HCEC 1CT (cell line): ENCODE measurements at regions not wholly inside any gene's neighbourhood (a gene's known extent, or its start where the extent isn't known, plus 50 kb on each side); places are given as distances from the start of the nearest gene placed in this dataset.
"Not testable (repeated sequence)": the region's sequence is repeated elsewhere in the genome, so short reads cannot be mapped to it uniquely, and the experiment has no call there.

Source experiments
- DNase-seq: peaks from one replicate; pipeline ENCODE4 v3.0.0-alpha.2; 2017

DNA sequence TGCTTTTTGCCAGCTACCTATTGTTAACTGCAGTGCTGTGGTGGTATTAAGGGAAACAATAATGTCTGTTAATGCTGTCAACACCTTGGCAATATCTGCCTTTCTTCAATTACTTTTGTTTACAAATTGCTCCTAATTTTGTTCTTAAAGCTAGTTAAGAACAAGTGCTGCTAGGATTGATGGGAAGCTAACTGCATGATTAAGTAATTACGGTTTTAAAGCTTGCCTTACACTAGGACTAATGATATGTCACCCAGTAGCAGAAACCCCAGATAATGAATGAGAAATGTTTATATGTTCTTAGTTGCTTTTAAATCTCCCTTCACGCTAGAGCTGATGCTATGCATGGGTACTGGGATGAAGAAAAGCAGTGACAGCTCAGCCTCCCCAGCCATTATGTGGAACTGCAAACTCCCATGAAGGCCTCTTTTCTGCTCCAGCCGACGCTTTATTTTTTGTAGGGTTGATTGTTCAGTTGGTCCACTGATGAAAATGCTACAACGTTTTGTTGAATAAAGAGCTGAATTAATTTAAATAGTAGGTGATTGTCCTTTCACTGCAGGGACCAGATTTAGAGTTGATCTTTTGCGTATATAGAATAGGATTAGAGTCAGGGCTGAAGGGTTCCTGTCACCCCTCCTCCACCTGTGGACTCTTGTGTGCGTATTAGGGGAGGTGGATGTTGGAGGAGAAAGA, 610.5 kb downstream of the TFAP2B start:
- DNase-seq = no peak

DNA sequence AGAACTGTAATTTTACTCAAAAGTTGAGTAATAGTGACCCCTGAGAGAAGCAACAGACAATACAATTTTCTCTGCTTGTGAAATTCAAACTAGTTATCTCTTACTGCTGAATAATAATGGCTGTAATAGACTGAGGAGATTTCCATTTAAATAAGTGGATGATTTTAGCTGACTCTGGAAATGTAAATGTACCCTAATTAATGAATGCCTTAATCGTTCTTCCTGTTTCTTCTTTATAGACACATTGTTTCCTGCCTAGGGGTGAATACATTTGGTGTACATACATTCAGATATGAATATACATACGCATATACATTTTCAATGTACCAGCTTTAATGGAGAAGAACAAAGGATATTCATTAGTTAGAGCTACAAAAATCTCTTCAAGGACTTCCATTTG, 611.9 kb downstream of the TFAP2B start:
- no peak for DNase-seq

DNA sequence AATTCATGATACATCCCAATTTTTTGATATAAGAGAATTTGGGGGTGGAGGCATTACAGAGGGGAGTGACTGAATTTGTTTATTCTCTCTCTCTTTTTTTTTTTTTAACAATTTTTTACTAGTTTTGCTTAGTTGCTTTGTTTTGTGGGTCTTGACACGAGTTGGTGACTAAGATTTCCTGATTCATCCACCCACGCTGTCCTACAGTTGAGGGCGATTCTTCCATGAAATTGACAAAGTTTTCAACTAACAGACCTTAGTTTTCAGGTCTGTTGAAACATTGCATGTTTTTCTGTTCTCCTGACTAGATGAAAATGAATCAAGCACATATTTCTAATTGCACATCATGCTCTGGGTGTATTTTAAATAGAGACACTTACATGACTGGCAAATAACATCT, 613.8 kb downstream of the TFAP2B start:
- DNase-seq = no peak

DNA sequence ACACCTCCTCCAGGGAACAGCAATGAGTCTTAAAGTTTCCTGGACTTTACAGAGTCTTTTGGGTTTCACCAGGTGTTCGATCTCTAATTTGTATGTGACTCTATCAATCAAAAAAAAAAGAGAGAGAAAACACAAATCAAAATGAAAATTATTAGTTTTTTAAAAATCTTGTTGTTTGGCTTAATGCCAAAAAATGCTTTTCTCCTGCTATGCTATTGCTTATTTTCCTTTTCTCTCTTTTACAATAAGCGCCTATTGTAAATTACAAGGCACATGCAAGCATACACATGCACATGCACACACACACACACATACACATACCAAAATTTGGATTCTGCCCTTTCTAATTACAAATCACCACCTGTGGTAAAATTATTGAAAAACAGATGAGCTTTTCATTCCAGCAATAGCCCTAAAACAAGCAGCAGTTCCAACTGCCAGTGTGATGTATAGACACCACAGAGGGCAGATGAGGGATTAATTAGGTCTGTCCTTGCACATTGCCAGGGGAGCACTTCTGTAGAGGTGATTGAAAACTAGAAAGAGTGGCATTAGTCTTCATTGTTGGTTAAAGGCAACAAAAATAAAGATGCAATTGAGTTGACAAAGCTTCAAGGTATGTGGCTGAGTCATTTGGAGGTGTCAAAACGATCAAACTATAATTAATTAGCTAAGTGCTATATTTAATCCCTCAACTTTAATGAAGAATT, 631.7 kb downstream of the TFAP2B start:
- DNase-seq = no peak

DNA sequence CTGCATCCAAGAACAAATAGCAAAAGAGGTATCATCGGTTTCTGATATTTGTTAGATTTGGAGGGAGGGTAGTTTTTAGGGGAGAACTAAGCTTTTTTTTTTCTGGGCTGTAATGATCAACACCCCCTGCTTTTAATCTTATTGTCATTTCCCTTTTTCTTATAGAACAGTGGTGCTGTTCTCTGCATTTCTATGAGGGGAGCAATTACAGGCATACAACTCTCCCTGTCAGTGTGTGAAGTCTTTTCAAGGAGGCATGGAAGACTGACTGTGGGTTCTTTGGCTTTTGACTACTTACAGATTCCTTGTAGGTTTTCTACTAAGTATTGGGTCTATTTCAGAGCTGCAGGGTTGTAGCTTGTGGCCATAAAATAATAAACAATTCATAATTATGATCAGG, 632.3 kb downstream of the TFAP2B start:
- no peak for DNase-seq

DNA sequence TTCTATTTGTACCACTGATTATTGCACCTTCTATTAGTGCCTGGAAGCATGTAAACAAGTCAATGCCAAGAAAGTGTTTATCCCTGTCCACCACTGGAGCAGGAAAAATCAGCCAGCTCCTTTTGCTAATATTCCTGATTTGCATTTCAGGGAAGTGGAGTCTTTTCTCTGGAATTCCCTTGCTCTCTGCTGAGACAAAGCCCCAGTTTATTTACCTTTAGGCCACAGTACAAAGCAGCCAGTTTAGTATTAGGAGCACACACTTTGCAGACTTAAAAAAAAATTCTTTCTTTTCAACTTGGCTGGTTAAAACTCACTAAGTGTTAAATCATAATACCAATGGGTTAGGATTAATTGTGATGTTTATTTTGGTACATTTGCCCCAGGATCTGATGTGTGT, 631.1 kb downstream of the PKHD1 start:
- DNase-seq = no peak

DNA sequence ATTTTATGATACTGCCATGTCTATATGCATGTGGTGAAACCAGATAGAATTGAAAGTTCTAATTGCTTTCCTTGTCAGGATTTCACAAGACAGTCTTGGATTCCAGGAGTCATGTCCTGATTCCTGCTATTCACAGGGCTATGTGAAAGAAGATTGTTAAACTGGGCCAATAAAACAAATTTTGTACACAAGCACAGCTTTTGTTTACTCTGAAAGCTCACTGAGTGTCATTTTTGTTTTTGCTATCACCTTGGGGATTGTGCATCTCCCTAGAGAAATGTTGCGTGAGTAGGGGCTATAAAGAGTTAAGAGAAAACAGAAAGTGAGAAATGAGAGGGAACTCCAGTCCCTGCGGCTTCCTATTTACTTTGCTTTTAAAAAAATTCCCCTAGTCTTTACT, 627.5 kb downstream of the PKHD1 start:
- DNase-seq = no peak

DNA sequence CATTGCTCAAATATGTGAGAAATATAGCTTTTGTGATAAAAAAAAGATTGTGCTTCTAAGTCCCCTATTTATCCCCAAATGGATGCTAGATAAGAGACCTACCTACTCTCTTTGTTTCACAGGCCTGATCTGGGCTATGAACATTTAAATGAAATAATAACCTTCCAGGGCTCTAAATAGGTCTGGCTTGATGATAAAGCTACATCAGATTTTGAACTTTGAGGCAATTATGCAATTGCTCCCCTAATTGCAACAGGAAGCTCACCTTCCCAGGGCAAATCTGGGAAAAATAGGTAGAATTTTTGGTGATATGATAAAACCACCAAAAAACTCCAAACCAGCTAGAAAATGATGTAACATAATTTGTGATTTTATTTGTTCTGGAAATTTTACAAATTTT, 624.5 kb downstream of the PKHD1 start:
- DNase-seq = no peak

DNA sequence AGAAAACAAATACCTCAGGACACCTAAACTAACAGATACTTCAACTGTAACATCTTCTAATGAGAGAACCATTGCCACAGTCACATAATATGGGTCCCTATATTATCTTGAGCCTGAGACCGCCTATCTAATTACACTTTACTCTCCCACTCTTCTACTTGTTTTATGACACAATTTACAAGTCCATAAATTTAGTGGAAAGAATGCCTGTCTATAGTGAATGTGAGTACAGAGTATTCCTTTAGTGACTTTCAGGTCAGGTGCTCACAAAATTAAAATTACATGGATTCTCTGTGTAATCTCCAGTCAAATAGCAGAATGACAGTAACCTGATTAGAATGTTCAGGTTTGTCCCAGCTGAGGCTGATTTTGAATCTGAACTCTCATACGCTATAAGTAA, 624.1 kb downstream of the PKHD1 start:
- no peak for DNase-seq

DNA sequence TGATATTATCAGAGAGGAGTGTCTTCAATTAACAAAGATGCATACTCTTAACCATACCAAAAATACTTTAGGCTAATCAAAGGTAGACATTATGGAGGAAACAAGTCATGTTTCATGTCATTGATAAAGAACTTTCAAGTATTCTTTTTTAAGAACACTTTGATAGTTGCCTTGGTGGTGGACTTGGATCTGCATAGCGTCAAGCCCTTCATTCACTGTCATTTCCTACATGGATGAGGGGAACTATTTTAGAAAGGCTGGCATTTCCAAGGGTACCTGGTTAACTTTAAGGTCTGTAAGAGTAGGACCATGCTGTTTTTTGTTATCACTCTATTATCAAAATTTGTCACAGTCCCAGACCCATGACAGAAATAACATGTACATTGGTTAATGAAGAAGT, 622.5 kb downstream of the PKHD1 start:
- DNase-seq = no peak

DNA sequence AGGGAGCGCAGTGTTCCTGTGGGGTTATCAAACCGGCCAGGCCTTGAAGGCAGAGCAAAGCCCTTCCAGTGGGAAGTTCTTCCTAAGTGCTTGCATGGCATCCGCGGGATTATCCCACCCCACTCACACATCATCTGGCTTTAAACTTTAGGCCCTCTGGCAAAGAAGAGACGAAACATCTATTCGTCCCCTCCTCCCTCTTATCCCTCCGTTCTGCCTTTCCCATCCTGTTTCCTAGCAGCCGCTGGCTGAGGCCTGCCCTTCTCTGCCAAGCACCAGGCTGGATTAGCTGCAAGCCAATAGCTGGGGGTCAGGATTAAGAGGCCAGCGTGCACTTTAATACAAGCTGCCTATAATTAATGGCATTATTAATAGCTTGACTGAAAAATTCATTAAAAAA, 621.0 kb downstream of the PKHD1 start:
- no peak for DNase-seq

DNA sequence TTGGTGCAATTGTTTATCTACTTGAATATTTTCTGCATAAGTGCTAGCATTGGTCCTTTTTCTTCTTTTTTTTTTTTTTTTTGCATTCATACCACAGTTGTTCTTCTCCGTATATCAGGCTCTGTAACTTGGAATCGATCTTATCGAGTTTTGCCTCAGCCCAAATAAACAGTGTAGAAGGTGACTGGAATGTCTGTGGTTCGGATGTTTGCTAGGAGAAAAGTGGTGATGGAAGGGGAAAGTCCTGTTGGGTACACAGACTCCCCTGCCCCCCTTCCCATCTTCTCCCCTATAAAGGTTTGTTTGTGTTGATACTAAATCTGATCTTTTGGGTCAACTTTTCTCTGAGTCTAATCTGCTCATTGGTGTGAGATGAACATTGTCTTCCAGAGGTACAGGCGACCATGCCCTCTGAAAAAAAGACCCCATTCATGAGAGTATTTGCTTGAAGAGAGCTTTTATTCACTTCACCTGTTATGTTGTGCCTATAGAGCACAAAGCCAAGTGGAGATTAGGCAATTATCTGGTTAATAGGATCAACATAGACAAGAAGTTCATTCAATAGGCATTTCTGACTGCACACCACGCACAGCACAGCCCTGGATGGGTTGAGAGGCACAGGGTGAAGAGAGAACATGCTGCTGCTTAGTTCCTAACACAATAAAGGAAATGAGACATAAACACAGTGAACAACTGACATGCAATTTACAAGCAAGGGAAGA, 620.0 kb downstream of the PKHD1 start:
- no peak for DNase-seq

DNA sequence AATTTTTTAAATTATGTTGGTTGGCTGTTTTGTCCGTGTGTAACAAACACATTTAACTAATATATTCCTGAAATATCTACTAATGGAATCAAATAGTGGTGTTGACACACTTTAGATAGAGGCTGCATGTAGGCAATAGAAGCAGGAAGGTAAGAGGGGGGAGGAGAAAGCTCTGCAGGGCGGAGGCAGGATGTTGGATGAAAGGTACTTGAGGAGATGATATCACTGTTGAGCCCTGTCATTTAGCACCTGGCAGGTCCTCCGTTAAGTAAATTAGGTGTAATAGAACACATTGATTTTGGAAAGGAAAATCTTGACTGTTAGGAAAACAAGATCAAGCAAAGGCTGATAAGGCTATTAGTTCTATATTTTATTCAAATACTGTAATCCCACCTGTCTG, 618.7 kb downstream of the PKHD1 start:
- no peak for DNase-seq

DNA sequence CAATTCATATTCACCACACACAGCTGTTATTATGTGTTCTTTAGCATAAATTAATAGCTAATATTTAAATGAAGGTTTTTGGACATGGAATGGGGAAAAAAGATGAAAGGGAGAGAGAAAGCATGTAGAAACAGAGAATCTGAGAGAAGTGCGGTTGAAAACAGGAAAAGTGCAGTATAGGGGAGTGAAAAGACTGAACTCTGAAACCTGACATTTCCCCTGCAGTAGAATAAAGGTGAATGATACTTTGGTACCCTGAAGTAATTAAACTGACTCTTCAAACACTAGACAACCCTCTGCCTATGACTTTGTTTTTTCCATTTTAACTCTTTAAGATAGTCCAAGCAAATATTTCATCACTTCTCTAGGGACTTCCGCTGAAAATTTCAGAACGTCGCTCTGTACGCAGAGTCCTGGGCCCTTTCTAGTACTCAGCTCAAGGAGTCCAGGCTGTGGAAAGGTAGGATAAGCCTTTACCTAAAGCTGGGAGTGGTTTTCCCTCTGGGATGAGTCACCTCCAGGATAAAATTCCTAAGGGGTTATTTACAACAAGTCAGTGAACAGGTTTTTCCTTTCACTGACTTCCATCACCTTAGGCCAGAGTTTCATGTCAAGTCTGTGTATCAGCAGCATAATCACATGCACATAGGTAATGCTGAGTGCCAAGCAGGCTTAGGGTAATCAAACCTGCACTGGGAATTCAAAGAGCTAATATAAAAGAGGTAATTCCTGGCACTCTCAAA, 614.5 kb downstream of the PKHD1 start:
- DNase-seq = no peak

DNA sequence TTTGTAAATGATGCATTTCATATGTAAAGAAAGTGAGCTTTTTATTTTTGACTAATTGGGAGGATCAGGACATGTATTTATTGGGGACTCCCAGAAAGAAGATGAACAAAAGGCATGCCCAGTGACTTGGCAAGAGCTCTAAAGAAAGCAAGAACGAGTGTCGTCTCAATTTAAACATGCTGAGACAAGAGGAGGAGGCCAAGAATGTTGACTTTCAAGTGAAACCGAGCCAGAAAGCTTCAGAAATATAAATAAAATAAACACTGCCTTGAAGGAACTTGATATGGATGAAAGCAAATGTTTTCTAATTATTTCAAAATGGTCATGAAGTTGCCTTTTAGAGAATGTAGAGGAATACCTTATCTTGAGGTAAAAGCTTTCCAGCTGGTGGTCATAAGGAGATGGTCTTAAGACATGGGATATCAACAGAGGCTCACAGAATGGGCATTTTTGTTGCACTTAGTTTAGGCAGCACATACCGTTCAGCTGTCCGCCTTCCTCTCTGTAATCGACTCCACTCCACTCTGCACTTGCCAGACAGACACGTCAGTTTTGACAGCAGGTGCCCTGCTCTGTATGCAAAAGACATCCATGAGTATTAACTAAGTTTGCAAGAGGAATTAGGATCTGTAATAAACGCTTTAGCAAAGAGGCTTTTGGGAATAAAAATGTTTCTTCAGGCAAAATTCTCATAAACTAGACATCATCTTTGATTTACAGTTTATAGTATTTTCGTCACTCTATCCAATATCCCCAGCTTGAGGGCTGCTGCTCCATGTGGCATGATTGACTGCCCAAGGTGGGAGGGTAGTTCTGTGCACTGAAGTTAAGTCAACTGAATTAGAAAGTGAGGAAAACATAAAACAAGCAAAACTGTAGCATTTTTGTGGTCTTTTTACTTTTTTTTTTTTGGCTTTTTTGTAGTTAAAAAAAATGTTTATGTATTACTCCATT, 613.1 kb downstream of the PKHD1 start:
- no peak for DNase-seq

DNA sequence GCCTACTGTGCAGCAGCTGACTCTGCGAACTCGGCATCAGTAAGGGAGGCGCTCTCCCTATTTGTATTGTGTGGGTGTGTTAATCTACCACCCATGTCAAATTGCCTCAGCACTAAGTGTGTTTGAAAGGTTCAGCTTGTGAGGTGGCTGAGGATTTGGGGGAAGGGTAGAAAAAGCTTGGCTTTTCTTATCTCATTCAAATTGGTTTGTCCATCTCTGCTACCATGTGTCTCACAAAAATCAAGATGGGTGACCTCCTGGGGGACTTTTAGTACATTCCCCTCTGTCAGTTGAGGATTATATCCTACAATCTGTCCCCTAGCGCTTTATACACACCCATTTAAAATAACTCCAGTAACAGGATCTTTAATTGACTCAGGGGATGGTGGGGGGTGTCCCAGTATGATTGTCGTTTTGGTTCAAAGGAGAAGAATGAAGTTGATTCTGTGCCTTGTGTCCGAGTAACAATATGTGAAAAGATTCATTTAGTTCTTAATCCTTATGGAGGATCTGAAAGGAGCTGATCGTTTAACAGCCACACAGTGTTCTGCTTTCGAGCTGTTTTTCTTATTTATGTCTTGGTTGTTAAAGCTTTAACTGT, 609.6 kb downstream of the PKHD1 start:
- DNase-seq = no peak

DNA sequence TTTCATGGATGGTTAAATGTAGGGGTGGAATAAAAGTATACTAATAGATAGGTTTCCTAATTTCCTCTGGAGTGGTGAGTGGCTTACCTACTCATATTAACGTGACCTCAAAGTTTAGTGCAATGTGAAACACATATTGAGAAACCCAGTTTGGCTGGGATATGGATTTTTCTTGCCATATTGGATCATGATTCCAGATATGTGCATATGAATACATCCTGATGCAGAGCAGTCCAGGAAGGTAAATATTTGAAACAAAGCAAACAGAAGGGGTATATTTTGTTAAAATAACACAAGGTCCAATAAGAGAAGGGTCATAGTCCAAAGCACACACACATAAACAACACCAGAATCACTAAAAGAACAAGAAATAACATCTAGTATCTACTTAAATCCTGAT, 608.1 kb downstream of the PKHD1 start:
- no peak for DNase-seq

DNA sequence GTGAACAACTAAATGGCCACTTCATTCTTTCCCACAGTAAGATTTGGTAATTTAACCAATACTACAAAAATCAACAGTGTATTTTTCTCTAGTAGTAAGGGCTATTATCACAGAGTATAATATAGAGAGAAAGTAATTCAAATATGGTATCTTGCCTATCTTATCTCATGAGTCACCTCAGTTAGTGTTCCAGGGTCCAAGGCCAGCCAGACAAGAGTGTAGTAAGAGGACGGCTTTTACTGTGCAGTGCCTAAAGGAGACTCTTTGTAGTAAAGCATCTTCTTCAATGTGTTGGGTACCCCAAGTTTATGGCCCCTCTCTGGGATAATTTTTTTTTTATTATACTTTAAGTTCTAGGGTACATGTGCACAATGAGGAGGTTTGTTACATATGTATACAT, 607.4 kb downstream of the PKHD1 start:
- no peak for DNase-seq

DNA sequence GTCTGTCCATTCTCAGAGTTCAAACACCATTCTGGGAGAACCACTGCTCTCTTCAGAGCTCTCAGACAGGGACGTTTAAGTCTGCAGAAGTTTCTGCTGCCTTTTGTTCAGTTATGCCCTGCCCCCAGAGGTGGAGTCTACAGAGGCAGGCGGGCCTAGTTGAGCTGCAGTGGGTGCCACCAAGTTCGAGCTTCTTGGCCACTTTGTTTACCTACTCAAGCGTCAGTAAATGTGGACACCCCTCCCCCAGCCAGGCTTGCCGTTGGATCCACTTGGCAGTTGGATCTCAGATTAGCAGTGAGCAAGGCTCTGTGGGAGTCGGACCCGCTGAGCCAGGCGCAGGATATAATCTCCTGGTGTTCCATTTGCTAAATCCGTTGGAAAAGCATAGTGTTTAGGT, 601.5 kb downstream of the PKHD1 start:
- DNase-seq = not testable (repeated sequence)

DNA sequence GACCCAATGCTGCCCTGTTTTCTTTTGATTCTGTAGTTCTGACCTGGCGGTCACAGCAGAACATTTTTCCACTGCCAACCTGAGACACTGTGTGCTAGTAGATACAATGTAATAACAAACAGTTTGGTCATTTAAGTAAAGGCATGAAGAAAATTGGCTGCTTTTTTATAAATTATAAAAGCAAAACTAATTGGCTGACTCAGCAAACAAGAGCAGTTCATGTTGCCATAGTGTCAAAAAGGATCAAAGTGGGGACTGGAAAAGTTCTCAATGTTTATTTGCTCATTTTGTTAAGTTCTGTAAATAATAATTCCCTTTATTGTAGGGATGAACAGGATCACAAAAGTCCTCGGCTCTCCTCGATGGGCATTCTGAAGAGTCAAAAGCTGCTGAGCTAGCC, 599.5 kb downstream of the PKHD1 start:
- no peak for DNase-seq

DNA sequence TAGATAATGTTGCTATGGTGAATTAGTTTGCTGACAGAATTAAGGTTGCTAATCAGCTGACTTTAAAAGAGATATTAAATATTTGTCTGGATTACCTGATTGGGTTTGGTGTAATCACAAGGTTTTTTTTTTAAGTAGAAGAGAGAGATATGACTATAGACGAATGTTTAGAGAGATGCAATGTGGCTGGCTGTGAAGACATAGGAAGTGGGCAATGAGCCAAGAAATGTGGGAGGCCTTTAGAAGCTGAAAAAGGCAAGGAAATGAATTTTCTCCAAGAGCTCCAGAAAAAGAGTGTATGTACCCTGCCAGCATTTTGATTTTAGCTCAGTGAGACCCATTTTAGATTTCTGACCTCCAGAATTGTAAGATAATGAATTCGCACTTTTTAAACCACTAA, 598.3 kb downstream of the PKHD1 start:
- DNase-seq = no peak

DNA sequence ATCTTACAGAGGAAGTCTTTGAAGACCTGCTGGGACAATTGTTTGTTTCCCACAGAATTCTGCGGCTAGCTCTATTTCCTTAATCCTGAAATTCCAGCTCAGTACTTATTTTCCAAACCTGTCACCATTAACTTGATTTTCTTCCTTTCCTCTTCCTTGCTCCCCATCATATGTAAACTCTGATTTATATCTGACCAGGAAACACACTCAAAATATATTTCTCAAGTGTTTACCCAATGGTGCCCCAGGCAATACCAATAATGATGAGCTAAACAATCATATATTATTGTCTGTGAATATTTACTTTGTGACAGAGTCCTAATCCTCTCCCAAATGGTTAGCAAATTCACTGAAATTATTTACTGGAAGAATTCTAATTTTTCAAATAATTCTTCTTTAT, 597.3 kb downstream of the PKHD1 start:
- no peak for DNase-seq
